ENCODE measurements at regions not wholly inside any gene's neighbourhood (a gene's known extent, or its start where the extent isn't known, plus 50 kb on each side); places are given as distances from the start of the nearest gene placed in this dataset.

DNA sequence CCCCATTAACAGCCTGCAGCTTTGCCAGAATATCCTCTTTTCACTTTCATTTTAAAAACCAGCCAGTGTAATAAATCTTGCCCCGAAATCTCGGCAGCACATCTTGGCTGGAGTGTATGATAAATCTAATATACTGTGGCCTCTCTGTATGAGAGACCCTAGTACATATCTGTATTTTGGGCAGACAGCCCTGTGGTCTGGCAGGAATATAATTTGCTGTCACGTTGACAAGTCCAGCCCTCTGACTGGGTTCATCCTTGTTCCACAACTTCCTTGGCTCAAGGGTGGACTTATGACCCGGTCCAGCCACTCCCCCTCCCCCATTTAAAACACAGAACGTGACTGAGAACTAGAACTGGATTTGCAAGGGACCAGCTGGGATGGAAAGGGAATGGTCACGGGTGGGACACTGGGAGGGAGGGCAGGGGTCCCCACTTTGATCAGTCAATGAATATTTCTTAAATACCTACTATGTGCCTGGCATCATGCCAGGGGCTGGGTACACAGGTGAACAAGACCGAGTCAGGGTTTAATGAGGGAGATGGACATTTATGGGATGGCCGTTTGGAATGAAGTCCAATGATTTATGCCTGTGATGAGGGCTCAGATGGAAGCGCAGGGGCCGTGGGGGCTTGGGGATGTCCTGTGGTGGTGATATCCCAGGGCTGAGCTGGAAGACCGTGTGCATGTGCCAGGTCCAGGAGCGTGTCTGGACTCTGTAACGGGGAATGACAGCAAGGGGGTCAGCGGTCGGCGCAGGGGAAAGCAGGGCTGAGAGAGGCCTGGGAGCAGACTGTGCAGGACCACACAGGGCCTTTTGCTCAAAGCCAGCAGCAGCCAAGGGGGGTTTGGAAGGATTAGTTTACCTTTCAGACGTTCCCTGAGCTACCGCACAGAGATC is 190.5 kb downstream of the PHETA1 start:
- peak; percentile 19 to 43 for DNase-seq
- Histone ChIP-seq H3K27ac (ENCODE audit: low read length) (no peak overlapping the region), H3K9me3 (ENCODE audit: control insufficient read depth, low read depth, low read length) (no peaks in the 10 kb centered on the region), H3K27me3 (ENCODE audit: control insufficient read depth, insufficient read depth, low read length) (peaks cover 11% of the 10 kb centered on the region), H3K4me3 (ENCODE audit: low read length) (no peak overlapping the region), H3K36me3 (ENCODE audit: control insufficient read depth, insufficient read depth, low read length) (no peaks in the 10 kb centered on the region), H3K4me1 (ENCODE audit: control insufficient read depth, insufficient read depth, low read length) (peaks cover 7% of the 10 kb centered on the region)
- no CpG with 5 or more reads among the region's 18 CpGs for WGBS (ENCODE audit: insufficient coverage, low lambda C conversion rate)

DNA sequence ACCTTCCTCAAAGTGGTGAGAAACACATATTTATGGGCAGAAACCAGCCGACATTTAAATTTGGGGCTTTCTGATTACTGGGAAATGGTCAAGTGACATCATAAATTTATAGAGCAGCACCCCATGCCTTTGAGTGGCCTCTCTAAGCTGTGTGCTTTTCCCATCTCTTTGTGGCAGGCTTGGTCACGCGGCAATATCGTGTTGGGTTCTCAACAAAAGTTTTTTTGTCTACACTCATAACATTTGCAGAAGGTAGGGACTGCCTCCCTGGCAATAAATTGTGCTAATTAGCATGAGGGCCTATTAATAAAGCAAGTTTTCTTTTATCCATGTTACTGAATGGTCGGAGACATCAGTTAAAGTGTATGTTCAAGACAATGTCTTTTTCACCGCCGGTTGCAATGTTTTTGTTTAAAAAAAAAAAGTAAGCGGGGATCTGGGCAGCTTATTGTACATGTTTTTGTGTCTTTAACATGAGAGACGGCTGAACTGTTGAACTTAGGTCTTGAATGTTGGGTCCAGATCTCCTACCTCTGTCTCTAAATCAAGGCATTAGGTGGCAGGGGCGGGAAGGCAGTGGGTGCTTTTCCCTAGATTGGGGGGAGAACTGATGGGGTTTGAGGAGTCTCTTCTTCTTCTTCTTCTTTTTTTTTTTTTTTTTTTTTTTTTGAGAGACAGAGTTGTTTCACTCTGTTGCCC is 193.3 kb downstream of the PHETA1 start:
- DNase-seq = no peak

DNA sequence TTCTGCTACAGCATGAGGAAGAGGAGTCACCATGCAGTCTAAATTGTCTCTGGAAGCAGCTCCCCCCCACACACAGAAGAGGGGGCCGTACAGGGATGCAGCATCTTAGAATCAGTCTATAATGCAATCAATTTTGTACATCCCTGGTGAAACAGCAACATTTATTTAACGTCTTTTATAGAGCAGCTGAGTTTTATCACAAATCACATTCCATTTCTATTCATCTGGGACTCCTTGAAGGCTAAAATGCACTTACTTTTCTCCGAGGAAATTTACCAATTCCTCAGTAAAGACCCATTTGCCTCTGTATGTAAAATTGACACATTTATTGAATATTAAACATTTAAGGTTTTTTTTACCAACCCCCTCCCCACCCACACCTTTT is 193.9 kb downstream of the PHETA1 start:
- DNase-seq = no peak
- 52% methylated on average over 2 of the region's 3 CpGs for WGBS (ENCODE audit: insufficient coverage, low lambda C conversion rate)
- peaks cover 4% of the 10 kb centered on the region for H3K27me3 ChIP-seq (ENCODE audit: control insufficient read depth, insufficient read depth, low read length)

More for the DNA sequence above, 193.3 kb downstream of the PHETA1 start:
- Histone ChIP-seq H3K36me3 (ENCODE audit: control insufficient read depth, insufficient read depth, low read length) (no peaks in the 10 kb centered on the region), H3K4me1 (ENCODE audit: control insufficient read depth, insufficient read depth, low read length) (peaks cover 1% of the 10 kb centered on the region), H3K27me3 (ENCODE audit: control insufficient read depth, insufficient read depth, low read length) (peaks cover 4% of the 10 kb centered on the region), H3K4me3 (ENCODE audit: low read length) (no peak overlapping the region), H3K27ac (ENCODE audit: low read length) (no peak overlapping the region), H3K9me3 (ENCODE audit: control insufficient read depth, low read depth, low read length) (no peaks in the 10 kb centered on the region)
- WGBS (ENCODE audit: insufficient coverage, low lambda C conversion rate) = no CpG with 5 or more reads among the region's 10 CpGs

GRCh38 chr12:111174251-111174960 is 194.5 kb downstream of the PHETA1 start:
- Histone ChIP-seq H3K4me3 (ENCODE audit: low read length) (no peak overlapping the region), H3K4me1 (ENCODE audit: control insufficient read depth, insufficient read depth, low read length) (no peaks in the 10 kb centered on the region), H3K27me3 (ENCODE audit: control insufficient read depth, insufficient read depth, low read length) (peaks cover 4% of the 10 kb centered on the region), H3K9me3 (ENCODE audit: control insufficient read depth, low read depth, low read length) (no peaks in the 10 kb centered on the region), H3K36me3 (ENCODE audit: control insufficient read depth, insufficient read depth, low read length) (no peaks in the 10 kb centered on the region), H3K27ac (ENCODE audit: low read length) (no peak overlapping the region)
- WGBS (ENCODE audit: insufficient coverage, low lambda C conversion rate) = 20% methylated on average over 1 of the region's 8 CpGs
- DNase-seq = no peak

More for the DNA sequence above, 193.9 kb downstream of the PHETA1 start:
- Histone ChIP-seq H3K4me1 (ENCODE audit: control insufficient read depth, insufficient read depth, low read length) (no peaks in the 10 kb centered on the region), H3K4me3 (ENCODE audit: low read length) (no peak overlapping the region), H3K36me3 (ENCODE audit: control insufficient read depth, insufficient read depth, low read length) (no peaks in the 10 kb centered on the region), H3K27ac (ENCODE audit: low read length) (no peak overlapping the region), H3K9me3 (ENCODE audit: control insufficient read depth, low read depth, low read length) (no peaks in the 10 kb centered on the region)

DNA sequence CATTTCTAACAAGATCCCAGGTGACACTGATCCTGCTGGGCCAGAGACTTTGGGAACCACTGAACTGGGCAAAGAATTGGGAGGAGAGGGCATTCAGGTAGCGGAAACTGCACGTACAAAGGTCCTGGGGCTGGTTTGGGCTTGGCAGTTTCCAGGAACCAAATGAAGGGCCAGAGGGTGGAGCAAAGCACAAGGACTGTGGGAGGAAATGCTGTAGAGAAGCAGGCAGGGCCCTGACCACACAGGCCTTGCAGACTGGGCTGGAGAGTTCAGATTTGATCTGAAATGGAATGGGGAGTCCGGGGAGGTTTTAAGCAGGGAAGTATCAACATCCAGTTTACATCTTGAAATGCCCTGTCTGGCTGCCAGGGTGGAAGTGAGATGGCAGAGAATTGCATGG is 195.1 kb downstream of the PHETA1 start:
- no CpG with 5 or more reads among the region's 3 CpGs for WGBS (ENCODE audit: insufficient coverage, low lambda C conversion rate)
- Histone ChIP-seq H3K27ac (ENCODE audit: low read length) (no peak overlapping the region), H3K9me3 (ENCODE audit: control insufficient read depth, low read depth, low read length) (no peaks in the 10 kb centered on the region), H3K4me1 (ENCODE audit: control insufficient read depth, insufficient read depth, low read length) (no peaks in the 10 kb centered on the region), H3K4me3 (ENCODE audit: low read length) (no peak overlapping the region), H3K27me3 (ENCODE audit: control insufficient read depth, insufficient read depth, low read length) (peaks cover 4% of the 10 kb centered on the region), H3K36me3 (ENCODE audit: control insufficient read depth, insufficient read depth, low read length) (no peaks in the 10 kb centered on the region)
- DNase-seq = no peak

DNA sequence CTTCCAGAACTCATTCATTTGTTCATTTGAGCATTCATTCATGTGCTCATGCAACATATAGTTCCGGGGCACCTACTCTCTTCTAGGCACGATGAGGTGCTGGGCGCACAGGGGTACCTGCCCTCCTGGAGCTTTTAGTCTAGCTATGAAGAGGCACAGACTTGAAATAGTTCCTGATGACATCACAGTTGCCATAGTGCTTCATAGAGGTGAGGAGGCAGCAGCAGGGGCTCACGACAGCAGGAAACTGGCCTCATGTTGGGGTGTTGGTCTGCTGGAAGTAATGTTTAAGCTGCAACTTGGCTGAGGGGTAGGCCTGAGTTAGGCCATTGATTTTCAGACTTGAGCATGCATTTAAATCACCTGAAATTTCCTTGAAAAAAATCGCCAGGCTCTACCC is 195.5 kb downstream of the PHETA1 start:
- Histone ChIP-seq H3K4me1 (ENCODE audit: control insufficient read depth, insufficient read depth, low read length) (no peaks in the 10 kb centered on the region), H3K4me3 (ENCODE audit: low read length) (no peak overlapping the region), H3K27ac (ENCODE audit: low read length) (no peak overlapping the region), H3K27me3 (ENCODE audit: control insufficient read depth, insufficient read depth, low read length) (peaks cover 4% of the 10 kb centered on the region), H3K9me3 (ENCODE audit: control insufficient read depth, low read depth, low read length) (no peaks in the 10 kb centered on the region), H3K36me3 (ENCODE audit: control insufficient read depth, insufficient read depth, low read length) (no peaks in the 10 kb centered on the region)
- no CpG with 5 or more reads among the region's 5 CpGs for WGBS (ENCODE audit: insufficient coverage, low lambda C conversion rate)
- no peak for DNase-seq

DNA sequence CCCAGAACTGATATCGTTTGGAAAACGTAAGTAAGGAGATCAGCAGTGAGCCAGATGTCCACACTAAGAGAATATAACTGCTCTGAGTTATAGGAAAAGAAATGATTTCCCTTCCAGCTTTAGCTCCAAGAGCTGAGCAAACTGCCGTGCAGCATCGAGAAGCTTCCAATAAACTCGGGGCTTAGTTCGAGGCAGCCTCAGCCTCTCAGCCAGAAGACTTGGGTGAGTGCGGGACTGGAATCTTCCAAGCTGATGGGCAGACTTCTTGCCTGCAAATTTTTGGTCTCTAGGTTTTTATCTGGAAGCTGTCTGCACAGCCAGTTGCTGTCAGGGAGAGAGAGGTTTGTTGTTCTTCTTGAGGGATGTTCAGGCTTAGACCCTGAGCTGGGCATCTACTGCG is 196.1 kb downstream of the PHETA1 start:
- DNase-seq = no peak
- WGBS (ENCODE audit: insufficient coverage, low lambda C conversion rate) = no CpG with 5 or more reads among the region's 8 CpGs

GRCh38 chr12:111171832-111172231 is 197.1 kb downstream of the PHETA1 start:
- no peak overlapping the region for H3K27ac ChIP-seq (ENCODE audit: low read length)
- H3K36me3 ChIP-seq (ENCODE audit: control insufficient read depth, insufficient read depth, low read length) = no peaks in the 10 kb centered on the region
- no peaks in the 10 kb centered on the region for H3K4me1 ChIP-seq (ENCODE audit: control insufficient read depth, insufficient read depth, low read length)
- WGBS (ENCODE audit: insufficient coverage, low lambda C conversion rate) = no CpG with 5 or more reads among the region's 9 CpGs
- H3K9me3 ChIP-seq (ENCODE audit: control insufficient read depth, low read depth, low read length) = no peaks in the 10 kb centered on the region
- DNase-seq = no peak
- no peak overlapping the region for H3K4me3 ChIP-seq (ENCODE audit: low read length)
- peaks cover 7% of the 10 kb centered on the region for H3K27me3 ChIP-seq (ENCODE audit: control insufficient read depth, insufficient read depth, low read length)

More for the DNA sequence above, 196.1 kb downstream of the PHETA1 start:
- H3K36me3 ChIP-seq (ENCODE audit: control insufficient read depth, insufficient read depth, low read length) = no peaks in the 10 kb centered on the region
- H3K4me3 ChIP-seq (ENCODE audit: low read length) = no peak overlapping the region
- no peaks in the 10 kb centered on the region for H3K4me1 ChIP-seq (ENCODE audit: control insufficient read depth, insufficient read depth, low read length)
- H3K9me3 ChIP-seq (ENCODE audit: control insufficient read depth, low read depth, low read length) = no peaks in the 10 kb centered on the region
- H3K27me3 ChIP-seq (ENCODE audit: control insufficient read depth, insufficient read depth, low read length) = peaks cover 4% of the 10 kb centered on the region
- H3K27ac ChIP-seq (ENCODE audit: low read length) = no peak overlapping the region

DNA sequence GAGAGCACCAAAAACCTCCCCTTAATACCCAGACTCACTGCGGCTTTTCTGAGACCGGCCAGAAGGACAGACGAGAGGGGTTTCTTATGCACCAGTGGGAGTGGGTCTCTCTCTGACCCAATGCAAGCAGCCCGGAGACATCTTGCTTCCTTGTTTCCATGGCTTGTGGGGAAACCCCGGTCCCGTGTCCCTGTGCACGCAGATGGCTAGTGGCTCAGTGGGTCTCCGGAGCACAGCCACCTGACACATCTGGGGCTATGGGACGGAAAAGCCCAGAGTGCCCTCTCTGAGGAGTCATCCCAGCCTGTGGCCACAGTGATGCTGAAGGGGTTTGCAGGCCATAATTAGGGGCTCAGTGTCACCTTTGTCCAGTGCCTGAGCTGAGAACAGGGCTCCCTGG is 197.6 kb downstream of the PHETA1 start:
- Histone ChIP-seq H3K27me3 (ENCODE audit: control insufficient read depth, insufficient read depth, low read length) (peaks cover 9% of the 10 kb centered on the region), H3K9me3 (ENCODE audit: control insufficient read depth, low read depth, low read length) (no peaks in the 10 kb centered on the region), H3K4me1 (ENCODE audit: control insufficient read depth, insufficient read depth, low read length) (no peaks in the 10 kb centered on the region), H3K27ac (ENCODE audit: low read length) (no peak overlapping the region), H3K4me3 (ENCODE audit: low read length) (no peak overlapping the region), H3K36me3 (ENCODE audit: control insufficient read depth, insufficient read depth, low read length) (no peaks in the 10 kb centered on the region)
- DNase-seq = no peak
- WGBS (ENCODE audit: insufficient coverage, low lambda C conversion rate) = no CpG with 5 or more reads among the region's 9 CpGs

- H3K36me3 ChIP-seq (ENCODE audit: control insufficient read depth, insufficient read depth, low read length) = no peaks in the 10 kb centered on the region
- no peak overlapping the region for H3K27ac ChIP-seq (ENCODE audit: low read length)
- H3K4me1 ChIP-seq (ENCODE audit: control insufficient read depth, insufficient read depth, low read length) = no peaks in the 10 kb centered on the region
- whole genome bisulfite sequencing (ENCODE audit: insufficient coverage, low lambda C conversion rate) = no CpG with 5 or more reads among the region's 8 CpGs
- H3K27me3 ChIP-seq (ENCODE audit: control insufficient read depth, insufficient read depth, low read length) = peaks cover 9% of the 10 kb centered on the region
- DNase-seq = no peak
- H3K4me3 ChIP-seq (ENCODE audit: low read length) = no peak overlapping the region
- no peaks in the 10 kb centered on the region for H3K9me3 ChIP-seq (ENCODE audit: control insufficient read depth, low read depth, low read length)
Observed at GRCh38 chr12:111170543-111170942, 198.4 kb downstream of the PHETA1 start.

All from large intestine (tissue), 3 donors.